WTC11 (cell line): ENCODE measurements at regions not wholly inside any gene's neighbourhood (a gene's known extent, or its start where the extent isn't known, plus 50 kb on each side); places are given as distances from the start of the nearest gene placed in this dataset.

Experiments used
- CDX4 ChIP-seq: fragments of 250-450 bp; sonication (Bioruptor Pico); IDR thresholded peaks from 2 replicates; pipeline ENCODE4 v1.9.0; 2021; ENCODE audit warnings: moderate library complexity, mild to moderate bottlenecking, inconsistent platforms, borderline replicate concordance
- CREB1 ChIP-seq: sonication (generic); formaldehyde crosslinking; IDR thresholded peaks from 2 replicates; pipeline ENCODE4 v1.8.0; 2023; ENCODE audit warnings: mild to moderate bottlenecking, missing genetic modification reagents
- CREM ChIP-seq: sonication (generic); formaldehyde crosslinking; IDR thresholded peaks from 2 replicates; pipeline ENCODE4 v1.8.1; 2022; ENCODE audit warnings: mild to moderate bottlenecking, missing genetic modification reagents, moderate library complexity
- CTCF ChIP-seq: fragments of 200-600 bp; IDR thresholded peaks from 2 replicates; pipeline ENCODE4 v1.8.0; 2022; ENCODE audit warnings: antibody characterized with exemption
- E2F1 ChIP-seq: sonication (generic); formaldehyde crosslinking; IDR thresholded peaks from 2 replicates; pipeline ENCODE4 v1.8.0; 2022; ENCODE audit warnings: mild to moderate bottlenecking, missing genetic modification reagents
- ELF4 ChIP-seq: sonication (generic); formaldehyde crosslinking; IDR thresholded peaks from 2 replicates; pipeline ENCODE4 v1.8.1; 2022; ENCODE audit warnings: low read depth, mild to moderate bottlenecking, moderate library complexity, missing genetic modification reagents
- HMGA2 ChIP-seq: fragments of 250-450 bp; sonication (Bioruptor Pico); IDR thresholded peaks from 2 replicates; pipeline ENCODE4 v1.4.0; 2021; ENCODE audit warnings: mild to moderate bottlenecking, moderate library complexity
- MXD4 ChIP-seq: fragments of 250-450 bp; sonication (Bioruptor Pico); IDR thresholded peaks from 2 replicates; pipeline ENCODE4 v1.8.0; 2021; ENCODE audit warnings: mild to moderate bottlenecking, moderate library complexity, borderline replicate concordance
- TEAD4 ChIP-seq: sonication (generic); formaldehyde crosslinking; IDR thresholded peaks from 2 replicates; pipeline ENCODE4 v1.8.0; 2022; ENCODE audit warnings: mild to moderate bottlenecking, missing genetic modification reagents
- ZNF138 ChIP-seq: sonication (generic); formaldehyde crosslinking; conservative IDR thresholded peaks from 2 replicates; pipeline ENCODE4 v1.8.1; 2022; ENCODE audit warnings: mild to moderate bottlenecking, moderate library complexity, missing genetic modification reagents
- TF ChIP-seq, protein P1 (sequence below): sonication (generic); formaldehyde crosslinking; IDR thresholded peaks from 2 replicates; pipeline ENCODE4 v1.8.1; 2022; ENCODE audit warnings: mild to moderate bottlenecking, moderate library complexity, missing genetic modification reagents
- TF ChIP-seq, protein P2 (sequence below): sonication (generic); formaldehyde crosslinking; IDR thresholded peaks from 2 replicates; pipeline ENCODE4 v1.8.1; 2023; ENCODE audit warnings: mild to moderate bottlenecking, missing genetic modification reagents, borderline replicate concordance
- TF ChIP-seq, protein P3 (sequence below): sonication (generic); formaldehyde crosslinking; IDR thresholded peaks from 2 replicates; pipeline ENCODE4 v1.8.0; 2023; ENCODE audit warnings: missing genetic modification reagents

DNA sequence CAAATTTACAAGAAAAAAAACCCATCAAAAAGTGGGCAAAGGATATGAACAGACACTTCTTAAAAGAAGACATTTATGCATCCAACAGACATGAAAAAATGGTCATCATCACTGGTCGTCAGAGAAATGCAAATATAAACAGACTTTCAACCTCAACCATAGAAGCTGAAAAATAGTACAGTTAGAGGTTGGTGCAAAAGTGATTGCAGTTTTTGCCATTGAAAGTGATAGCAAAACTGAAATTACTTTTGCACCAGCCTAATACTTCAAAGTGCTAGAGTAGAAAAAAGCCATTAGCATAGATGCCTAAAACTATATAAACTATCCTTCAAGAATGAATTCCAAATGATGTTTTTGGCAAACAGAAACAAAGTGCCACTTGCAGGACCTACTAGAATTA is 365.8 kb upstream of the DPYD start:
- no peak for TF ChIP-seq CTCF
- TF ChIP-seq, protein P1, sequence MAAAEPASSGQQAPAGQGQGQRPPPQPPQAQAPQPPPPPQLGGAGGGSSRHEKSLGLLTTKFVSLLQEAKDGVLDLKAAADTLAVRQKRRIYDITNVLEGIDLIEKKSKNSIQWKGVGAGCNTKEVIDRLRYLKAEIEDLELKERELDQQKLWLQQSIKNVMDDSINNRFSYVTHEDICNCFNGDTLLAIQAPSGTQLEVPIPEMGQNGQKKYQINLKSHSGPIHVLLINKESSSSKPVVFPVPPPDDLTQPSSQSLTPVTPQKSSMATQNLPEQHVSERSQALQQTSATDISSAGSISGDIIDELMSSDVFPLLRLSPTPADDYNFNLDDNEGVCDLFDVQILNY = no peak
- no peak for TF ChIP-seq ZNF138 (CRISPR knock-in tag)
- TF ChIP-seq, protein P2, sequence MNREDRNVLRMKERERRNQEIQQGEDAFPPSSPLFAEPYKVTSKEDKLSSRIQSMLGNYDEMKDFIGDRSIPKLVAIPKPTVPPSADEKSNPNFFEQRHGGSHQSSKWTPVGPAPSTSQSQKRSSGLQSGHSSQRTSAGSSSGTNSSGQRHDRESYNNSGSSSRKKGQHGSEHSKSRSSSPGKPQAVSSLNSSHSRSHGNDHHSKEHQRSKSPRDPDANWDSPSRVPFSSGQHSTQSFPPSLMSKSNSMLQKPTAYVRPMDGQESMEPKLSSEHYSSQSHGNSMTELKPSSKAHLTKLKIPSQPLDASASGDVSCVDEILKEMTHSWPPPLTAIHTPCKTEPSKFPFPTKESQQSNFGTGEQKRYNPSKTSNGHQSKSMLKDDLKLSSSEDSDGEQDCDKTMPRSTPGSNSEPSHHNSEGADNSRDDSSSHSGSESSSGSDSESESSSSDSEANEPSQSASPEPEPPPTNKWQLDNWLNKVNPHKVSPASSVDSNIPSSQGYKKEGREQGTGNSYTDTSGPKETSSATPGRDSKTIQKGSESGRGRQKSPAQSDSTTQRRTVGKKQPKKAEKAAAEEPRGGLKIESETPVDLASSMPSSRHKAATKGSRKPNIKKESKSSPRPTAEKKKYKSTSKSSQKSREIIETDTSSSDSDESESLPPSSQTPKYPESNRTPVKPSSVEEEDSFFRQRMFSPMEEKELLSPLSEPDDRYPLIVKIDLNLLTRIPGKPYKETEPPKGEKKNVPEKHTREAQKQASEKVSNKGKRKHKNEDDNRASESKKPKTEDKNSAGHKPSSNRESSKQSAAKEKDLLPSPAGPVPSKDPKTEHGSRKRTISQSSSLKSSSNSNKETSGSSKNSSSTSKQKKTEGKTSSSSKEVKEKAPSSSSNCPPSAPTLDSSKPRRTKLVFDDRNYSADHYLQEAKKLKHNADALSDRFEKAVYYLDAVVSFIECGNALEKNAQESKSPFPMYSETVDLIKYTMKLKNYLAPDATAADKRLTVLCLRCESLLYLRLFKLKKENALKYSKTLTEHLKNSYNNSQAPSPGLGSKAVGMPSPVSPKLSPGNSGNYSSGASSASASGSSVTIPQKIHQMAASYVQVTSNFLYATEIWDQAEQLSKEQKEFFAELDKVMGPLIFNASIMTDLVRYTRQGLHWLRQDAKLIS (CRISPR knock-in tag) = no peak
- no peak for TF ChIP-seq ELF4 (CRISPR knock-in tag)
- TF ChIP-seq TEAD4 (CRISPR knock-in tag) = no peak
- TF ChIP-seq HMGA2 (CRISPR knock-in tag) = no peak
- no peak for TF ChIP-seq CREM
- no peak for TF ChIP-seq CDX4 (CRISPR knock-in tag)
- TF ChIP-seq CREB1 (CRISPR knock-in tag) = no peak
- no peak for TF ChIP-seq E2F1 (CRISPR knock-in tag)
- TF ChIP-seq, protein P3, sequence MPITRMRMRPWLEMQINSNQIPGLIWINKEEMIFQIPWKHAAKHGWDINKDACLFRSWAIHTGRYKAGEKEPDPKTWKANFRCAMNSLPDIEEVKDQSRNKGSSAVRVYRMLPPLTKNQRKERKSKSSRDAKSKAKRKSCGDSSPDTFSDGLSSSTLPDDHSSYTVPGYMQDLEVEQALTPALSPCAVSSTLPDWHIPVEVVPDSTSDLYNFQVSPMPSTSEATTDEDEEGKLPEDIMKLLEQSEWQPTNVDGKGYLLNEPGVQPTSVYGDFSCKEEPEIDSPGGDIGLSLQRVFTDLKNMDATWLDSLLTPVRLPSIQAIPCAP (CRISPR knock-in tag) = no peak
- TF ChIP-seq MXD4 (CRISPR knock-in tag) = no peak
